Activated naive CD4-positive, alpha-beta T cell (primary cell): ENCODE measurements at regions not wholly inside any gene's neighbourhood (a gene's known extent, or its start where the extent isn't known, plus 50 kb on each side); places are given as distances from the start of the nearest gene placed in this dataset.

ENCODE experiments used
- DNase-seq, 4 experiments: peaks; one replicate each; lab custom pipeline; 2025; lab: John Stamatoyannopoulos, UW

GRCh38 chr9:551986-552929, 289.2 kb upstream of the DMRT1 start:
- DNase-seq: no peak

- no peak for DNase-seq
Measured at GRCh38 chr9:555493-555892, 286.0 kb upstream of the DMRT1 start.

GRCh38 chr9:556199-556598, 285.3 kb upstream of the DMRT1 start:
- no peak for DNase-seq

GRCh38 chr9:556675-557074, 284.8 kb upstream of the DMRT1 start:
- no peak for DNase-seq

GRCh38 chr9:557601-558201, 283.8 kb upstream of the DMRT1 start:
- no peak for DNase-seq

- no peak for DNase-seq
Measured at GRCh38 chr9:561427-561826, 280.1 kb upstream of the DMRT1 start.

GRCh38 chr9:563200-563599, 278.3 kb upstream of the DMRT1 start:
- DNase-seq: no peak

- no peak for DNase-seq
Measured at GRCh38 chr9:565528-565927, 276.0 kb upstream of the DMRT1 start.

- DNase-seq: no peak
Measured at GRCh38 chr9:567128-567746, 274.3 kb upstream of the DMRT1 start.

GRCh38 chr9:567747-568305, 273.7 kb upstream of the DMRT1 start:
- DNase-seq: no peak

- no peak for DNase-seq
Measured at GRCh38 chr9:569296-569695, 272.2 kb upstream of the DMRT1 start.

GRCh38 chr9:570187-570586, 271.3 kb upstream of the DMRT1 start:
- DNase-seq: no peak

GRCh38 chr9:571066-571465, 270.4 kb upstream of the DMRT1 start:
- no peak for DNase-seq

- DNase-seq: no peak
Measured at GRCh38 chr9:571741-572140, 269.8 kb upstream of the DMRT1 start.

- no peak for DNase-seq
Measured at GRCh38 chr9:573691-574410, 267.6 kb upstream of the DMRT1 start.

- DNase-seq: no peak
Measured at GRCh38 chr9:575139-575538, 266.4 kb upstream of the DMRT1 start.

- DNase-seq: no peak
Measured at GRCh38 chr9:580652-581342, 260.7 kb upstream of the DMRT1 start.

GRCh38 chr9:581673-582497, 259.6 kb upstream of the DMRT1 start:
- DNase-seq: no peak

GRCh38 chr9:582775-583174, 258.7 kb upstream of the DMRT1 start:
- no peak for DNase-seq

GRCh38 chr9:587527-587926, 254.0 kb upstream of the DMRT1 start:
- DNase-seq: no peak

GRCh38 chr9:588981-589380, 252.5 kb upstream of the DMRT1 start:
- no peak for DNase-seq
